Muscle of leg (tissue), 3 donors: ENCODE measurements at regions not wholly inside any gene's neighbourhood (a gene's known extent, or its start where the extent isn't known, plus 50 kb on each side); places are given as distances from the start of the nearest gene placed in this dataset.

ENCODE experiments used
- DNase-seq: peaks from one replicate; pipeline ENCODE4 v3.0.0; 2013
- H3K27ac ChIP-seq: one replicate; pipeline ENCODE4 v1.5.1; 2013; ENCODE audit warnings: mild to moderate bottlenecking, low read length, control low read depth
- H3K27me3 ChIP-seq: one replicate; pipeline ENCODE4 v1.6.1; 2013; ENCODE audit warnings: low read length; ENCODE audit not compliant: control insufficient read depth, insufficient read depth
- H3K36me3 ChIP-seq: one replicate; pipeline ENCODE4 v1.6.1; 2013; ENCODE audit warnings: low read length; ENCODE audit not compliant: control insufficient read depth, insufficient read depth
- H3K4me1 ChIP-seq: one replicate; pipeline ENCODE4 v1.6.1; 2013; ENCODE audit warnings: low read length; ENCODE audit not compliant: control insufficient read depth, insufficient read depth
- H3K4me3 ChIP-seq: one replicate; pipeline ENCODE4 v1.5.1; 2013; ENCODE audit warnings: low read length, control low read depth
- H3K9me3 ChIP-seq: replicated peaks from 2 replicates; pipeline ENCODE4 v1.6.1; 2013; ENCODE audit warnings: low read depth, low read length; ENCODE audit not compliant: control insufficient read depth
- WGBS: methylation state at CpG from one replicate; pipeline ENCODE4 v1.1.5; 2013; ENCODE audit warnings: missing lambda C conversion rate; ENCODE audit not compliant: insufficient coverage; 5-methylcytosine and 5-hydroxymethylcytosine counted together

- Histone ChIP-seq H3K9me3 (peaks cover 12% of the 10 kb centered on the region), H3K4me3 (no peak overlapping the region), H3K36me3 (no peaks in the 10 kb centered on the region), H3K27ac (no peak overlapping the region), H3K27me3 (no peaks in the 10 kb centered on the region), H3K4me1 (no peaks in the 10 kb centered on the region)
- no peak for DNase-seq
Observed at GRCh38 chr12:90399357-90399756, 555.6 kb downstream of the CCER1 start.

- Histone ChIP-seq H3K27ac (no peak overlapping the region), H3K36me3 (no peaks in the 10 kb centered on the region), H3K27me3 (no peaks in the 10 kb centered on the region), H3K9me3 (peaks cover 12% of the 10 kb centered on the region), H3K4me3 (no peak overlapping the region), H3K4me1 (no peaks in the 10 kb centered on the region)
- no peak for DNase-seq
Observed at GRCh38 chr12:90398285-90398836, 556.6 kb downstream of the CCER1 start.

- peaks cover 16% of the 10 kb centered on the region for H3K9me3 ChIP-seq
- H3K4me1 ChIP-seq = no peaks in the 10 kb centered on the region
- no peak overlapping the region for H3K27ac ChIP-seq
- H3K36me3 ChIP-seq = no peaks in the 10 kb centered on the region
- no peak for DNase-seq
- no CpG with 5 or more reads among the region's 1 CpG for WGBS
- H3K27me3 ChIP-seq = no peaks in the 10 kb centered on the region
- H3K4me3 ChIP-seq = no peak overlapping the region
Observed at GRCh38 chr12:90396556-90396955, 558.4 kb downstream of the CCER1 start.

GRCh38 chr12:90393652-90394051 is 561.3 kb downstream of the CCER1 start:
- DNase-seq = no peak
- Histone ChIP-seq H3K36me3 (no peaks in the 10 kb centered on the region), H3K4me1 (no peaks in the 10 kb centered on the region), H3K9me3 (peaks cover 16% of the 10 kb centered on the region), H3K27me3 (no peaks in the 10 kb centered on the region), H3K4me3 (no peak overlapping the region), H3K27ac (no peak overlapping the region)
- WGBS = no CpG with 5 or more reads among the region's 5 CpGs

- H3K27ac ChIP-seq = no peak overlapping the region
- DNase-seq = no peak
- no peaks in the 10 kb centered on the region for H3K27me3 ChIP-seq
- WGBS = 100% methylated on average over 2 of the region's 3 CpGs
- no peaks in the 10 kb centered on the region for H3K36me3 ChIP-seq
- H3K4me3 ChIP-seq = no peak overlapping the region
- H3K4me1 ChIP-seq = no peaks in the 10 kb centered on the region
- H3K9me3 ChIP-seq = peaks cover 16% of the 10 kb centered on the region
Observed at GRCh38 chr12:90393089-90393488, 561.9 kb downstream of the CCER1 start.

GRCh38 chr12:90390947-90391346 is 564.0 kb downstream of the CCER1 start:
- Histone ChIP-seq H3K27ac (no peak overlapping the region), H3K9me3 (peaks cover 11% of the 10 kb centered on the region), H3K4me3 (no peak overlapping the region), H3K36me3 (no peaks in the 10 kb centered on the region), H3K4me1 (no peaks in the 10 kb centered on the region), H3K27me3 (no peaks in the 10 kb centered on the region)
- DNase-seq = peak; percentile 46
- 40% methylated on average over 1 of the region's 2 CpGs for WGBS

GRCh38 chr12:90368081-90368480 is 586.9 kb downstream of the CCER1 start:
- H3K4me3 ChIP-seq = no peak overlapping the region
- DNase-seq = no peak
- H3K27me3 ChIP-seq = no peaks in the 10 kb centered on the region
- H3K9me3 ChIP-seq = no peaks in the 10 kb centered on the region
- no peaks in the 10 kb centered on the region for H3K4me1 ChIP-seq
- 90% methylated on average over 1 of the region's 1 CpG for WGBS
- H3K27ac ChIP-seq = no peak overlapping the region
- no peaks in the 10 kb centered on the region for H3K36me3 ChIP-seq

GRCh38 chr12:90366286-90366685 is 588.7 kb downstream of the CCER1 start:
- Histone ChIP-seq H3K27me3 (no peaks in the 10 kb centered on the region), H3K4me3 (no peak overlapping the region), H3K36me3 (no peaks in the 10 kb centered on the region), H3K27ac (no peak overlapping the region), H3K4me1 (no peaks in the 10 kb centered on the region), H3K9me3 (no peaks in the 10 kb centered on the region)
- no peak for DNase-seq
- 67% methylated on average over 1 of the region's 2 CpGs for WGBS

GRCh38 chr12:90360300-90360699 is 594.7 kb downstream of the CCER1 start:
- Histone ChIP-seq H3K27ac (no peak overlapping the region), H3K4me1 (no peaks in the 10 kb centered on the region), H3K4me3 (no peak overlapping the region), H3K36me3 (no peaks in the 10 kb centered on the region), H3K9me3 (no peaks in the 10 kb centered on the region), H3K27me3 (no peaks in the 10 kb centered on the region)
- DNase-seq = no peak

GRCh38 chr12:90355711-90356355 is 599.1 kb downstream of the CCER1 start:
- H3K27me3 ChIP-seq = no peaks in the 10 kb centered on the region
- H3K4me3 ChIP-seq = no peak overlapping the region
- peak; percentile 46 for DNase-seq
- no peaks in the 10 kb centered on the region for H3K9me3 ChIP-seq
- 83% methylated on average over 1 of the region's 8 CpGs for WGBS
- no peaks in the 10 kb centered on the region for H3K4me1 ChIP-seq
- H3K36me3 ChIP-seq = no peaks in the 10 kb centered on the region
- H3K27ac ChIP-seq = no peak overlapping the region

- H3K27me3 ChIP-seq = no peaks in the 10 kb centered on the region
- no peak for DNase-seq
- H3K27ac ChIP-seq = no peak overlapping the region
- no peaks in the 10 kb centered on the region for H3K36me3 ChIP-seq
- H3K4me3 ChIP-seq = no peak overlapping the region
- no peaks in the 10 kb centered on the region for H3K4me1 ChIP-seq
- no CpG with 5 or more reads among the region's 2 CpGs for WGBS
- H3K9me3 ChIP-seq = no peaks in the 10 kb centered on the region
Observed at GRCh38 chr12:90343966-90344365, 611.0 kb downstream of the CCER1 start.
